H1 (cell line): ENCODE measurements at regions not wholly inside any gene's neighbourhood (a gene's known extent, or its start where the extent isn't known, plus 50 kb on each side); places are given as distances from the start of the nearest gene placed in this dataset.
A peak's percentile ranks its signal among the peaks of the same experiment; 100 is the strongest.

Experiments used
- CTCF ChIA-PET: fragments of 300-600 bp; sonication (Branson Sonifier 250); formaldehyde crosslinking; loops from one replicate; lab custom pipeline; 2021; ENCODE audit not compliant: partially characterized antibody; lab: Charles Lee
- POLR2A ChIA-PET: fragments of 300-600 bp; sonication (Branson Sonifier 250); formaldehyde crosslinking; loops from one replicate; lab custom pipeline; 2021; ENCODE audit warnings: inconsistent platforms; ENCODE audit not compliant: partially characterized antibody; lab: Charles Lee
- DNase-seq, 2 experiments: peaks; one replicate each; pipeline versions ENCODE4 v3.0.0 to v3.0.0-alpha.2; 2010 to 2022; ENCODE audit warnings: low spot score in 2 of 2, low read depth in 1 of 2, mixed read lengths in 1 of 2
- FAIRE-seq: peaks from 2 replicates; lab custom pipeline; 2011; peaks lifted over from hg19 to GRCh38; lab: Jason Lieb, UNC
- H2AFZ ChIP-seq: 2 replicates; pipeline ENCODE4 v1.8.1; 2012; ENCODE audit warnings: low read length, inconsistent platforms
- H2AK5ac ChIP-seq: 2 replicates; pipeline ENCODE4 v1.6.1; 2013; ENCODE audit warnings: low read depth, low read length
- H2BK120ac ChIP-seq: replicated peaks from 2 replicates; pipeline ENCODE3; 2013; ENCODE audit warnings: low read depth, low read length, inconsistent platforms
- H2BK12ac ChIP-seq: 2 replicates; pipeline ENCODE4 v1.6.1; 2013; ENCODE audit warnings: low read depth, low read length
- H2BK15ac ChIP-seq: 2 replicates; pipeline ENCODE4 v1.6.1; 2013; ENCODE audit warnings: low read length
- H2BK20ac ChIP-seq: 2 replicates; pipeline ENCODE4 v1.6.1; 2013; ENCODE audit warnings: low read length
- H2BK5ac ChIP-seq: 2 replicates; pipeline ENCODE4 v1.6.1; 2013; ENCODE audit warnings: low read depth, low read length
- H3K14ac ChIP-seq: 2 replicates; pipeline ENCODE4 v1.6.1; 2013; ENCODE audit warnings: inconsistent platforms; ENCODE audit not compliant: insufficient read length
- H3K18ac ChIP-seq: 2 replicates; pipeline ENCODE4 v1.6.1; 2013; ENCODE audit warnings: low read length; ENCODE audit errors: extremely low read depth
- H3K23ac ChIP-seq: 2 replicates; pipeline ENCODE4 v1.6.1; 2013; ENCODE audit warnings: inconsistent platforms; ENCODE audit not compliant: insufficient read length
- H3K23me2 ChIP-seq: 2 replicates; pipeline ENCODE4 v1.6.1; 2013; ENCODE audit warnings: low read depth, low read length
- H3K27ac ChIP-seq: 2 replicates; pipeline ENCODE4 v1.6.1; 2011; ENCODE audit warnings: low read depth, low read length, inconsistent platforms
- H3K27me3 ChIP-seq, 4 experiments: replicated peaks in 1 of 4; 1 replicate in 1 of 4; 2 replicates in 3 of 4; pipeline versions ENCODE4 v1.6.1 to v1.8.1; 2011 to 2013; ENCODE audit warnings: low read length in 3 of 4, mild to moderate bottlenecking in 3 of 4, inconsistent platforms in 2 of 4, mixed read lengths in 2 of 4, moderate library complexity in 1 of 4; ENCODE audit not compliant: control insufficient read depth in 3 of 4, insufficient read depth in 3 of 4; ENCODE audit errors: extremely low read depth in 1 of 4
- H3K36me3 ChIP-seq, 4 experiments: 2 replicates each; pipeline versions ENCODE4 v1.6.1 to v1.8.1; 2011 to 2013; ENCODE audit warnings: mild to moderate bottlenecking in 4 of 4, low read length in 3 of 4, moderate library complexity in 2 of 4, control low read depth in 1 of 4, inconsistent platforms in 1 of 4; ENCODE audit not compliant: insufficient read depth in 4 of 4, control insufficient read depth in 2 of 4
- H3K4ac ChIP-seq: replicated peaks from 2 replicates; pipeline ENCODE3; 2013; ENCODE audit warnings: low read length, low read depth, mixed read lengths, inconsistent platforms; ENCODE audit not compliant: insufficient read length
- H3K4me1 ChIP-seq, 4 experiments: replicated peaks in 1 of 4; 1 replicate in 1 of 4; 2 replicates in 3 of 4; pipeline versions ENCODE4 v1.6.1 to v1.8.1; 2011 to 2013; ENCODE audit warnings: low read length in 3 of 4, inconsistent platforms in 2 of 4, mixed read lengths in 1 of 4; ENCODE audit not compliant: insufficient read depth in 4 of 4, control insufficient read depth in 3 of 4
- H3K4me2 ChIP-seq, 2 experiments: 2 replicates each; pipeline versions ENCODE4 v1.6.1 to v1.8.1; 2011 to 2013; ENCODE audit warnings: low read depth in 2 of 2, low read length in 2 of 2, control low read depth in 1 of 2, inconsistent platforms in 1 of 2, mild to moderate bottlenecking in 1 of 2; ENCODE audit not compliant: insufficient read depth in 1 of 2
- H3K4me3 ChIP-seq, 4 experiments: fragments of 200-600, 300-600 bp in 1 of 4; sonication (generic), shearing (Covaris generic), sonication (Bioruptor Twin) in 1 of 4; 2 replicates each; pipeline versions ENCODE4 v1.5.1 to v1.8.1; 2011 to 2016; ENCODE audit warnings: low read length in 4 of 4, low read depth in 3 of 4, control low read depth in 2 of 4, inconsistent platforms in 2 of 4, mild to moderate bottlenecking in 2 of 4, mixed read lengths in 1 of 4, moderate library complexity in 1 of 4; ENCODE audit not compliant: insufficient read depth in 2 of 4; ENCODE audit errors: extremely low read depth in 1 of 4
- H3K56ac ChIP-seq: replicated peaks from 2 replicates; pipeline ENCODE3; 2013; ENCODE audit warnings: low read depth, mild to moderate bottlenecking, mixed read lengths, low read length, inconsistent platforms; ENCODE audit not compliant: insufficient read length
- H3K79me1 ChIP-seq: 2 replicates; pipeline ENCODE4 v1.6.1; 2013; ENCODE audit warnings: low read depth, low read length, control low read depth
- H3K79me2 ChIP-seq, 2 experiments: 2 replicates each; pipeline versions ENCODE4 v1.6.1 to v1.8.1; 2012 to 2013; ENCODE audit warnings: low read length in 2 of 2, mild to moderate bottlenecking in 2 of 2, inconsistent platforms in 1 of 2; ENCODE audit not compliant: insufficient read depth in 2 of 2, control insufficient read depth in 1 of 2
- H3K9ac ChIP-seq, 4 experiments: replicated peaks in 1 of 4; 1 replicate in 1 of 4; 2 replicates in 3 of 4; pipeline versions ENCODE4 v1.6.1 to v1.8.1; 2011 to 2013; ENCODE audit warnings: low read depth in 3 of 4, low read length in 3 of 4, control low read depth in 2 of 4, mild to moderate bottlenecking in 2 of 4, moderate library complexity in 2 of 4, inconsistent platforms in 1 of 4; ENCODE audit errors: extremely low read depth in 1 of 4
- H3K9me3 ChIP-seq, 2 experiments: 2 replicates each; pipeline versions ENCODE4 v1.6.1 to v1.8.1; 2012 to 2013; ENCODE audit warnings: mild to moderate bottlenecking in 2 of 2, moderate library complexity in 2 of 2, control low read depth in 1 of 2, inconsistent platforms in 1 of 2, low read depth in 1 of 2, low read length in 1 of 2, mixed read lengths in 1 of 2; ENCODE audit not compliant: insufficient read depth in 2 of 2
- H4K20me1 ChIP-seq, 2 experiments: replicated peaks in 1 of 2; 2 replicates each; pipeline versions ENCODE3 to v1.8.1; 2011 to 2013; ENCODE audit warnings: inconsistent platforms in 2 of 2, low read length in 2 of 2, mild to moderate bottlenecking in 1 of 2; ENCODE audit not compliant: insufficient read depth in 2 of 2, control insufficient read depth in 1 of 2
- H4K5ac ChIP-seq: 2 replicates; pipeline ENCODE4 v1.6.1; 2013; ENCODE audit warnings: low read length, low read depth, mixed read lengths, inconsistent platforms; ENCODE audit not compliant: insufficient read length
- H4K8ac ChIP-seq: 2 replicates; pipeline ENCODE4 v1.8.0; 2013; ENCODE audit warnings: mild to moderate bottlenecking, moderate library complexity, low read length, inconsistent platforms; ENCODE audit not compliant: insufficient read depth; ENCODE audit errors: extremely low read depth
- H4K91ac ChIP-seq: replicated peaks from 2 replicates; pipeline ENCODE3; 2013; ENCODE audit warnings: low read length, mixed read lengths, inconsistent platforms; ENCODE audit not compliant: insufficient read length
- BCL11A ChIP-seq, 2 experiments: IDR thresholded peaks; one replicate each; pipeline ENCODE4 v1.6.1; 2011; ENCODE audit warnings: low read depth in 2 of 2, low read length in 2 of 2, mild to moderate bottlenecking in 2 of 2
- KDM4A ChIP-seq: IDR thresholded peaks from one replicate; pipeline ENCODE4 v1.7.1; 2012; ENCODE audit warnings: low read depth, mild to moderate bottlenecking, moderate library complexity, low read length, inconsistent platforms; ENCODE audit not compliant: severe bottlenecking
- MAFK ChIP-seq: IDR thresholded peaks from 2 replicates; pipeline ENCODE4 v1.6.1; 2012; ENCODE audit warnings: low read depth, mild to moderate bottlenecking, improper control_type of control experiment, low read length
- RFX5 ChIP-seq: IDR thresholded peaks from 2 replicates; pipeline ENCODE4 v1.6.1; 2011; ENCODE audit warnings: low read depth, low read length, improper control_type of control experiment, borderline replicate concordance
- RNF2 ChIP-seq: fragments of 200-900, 300-1000 bp; sonication (generic); IDR thresholded peaks from 2 replicates; pipeline ENCODE4 v1.7.1; 2016; ENCODE audit warnings: borderline replicate concordance, low read depth, mild to moderate bottlenecking, antibody characterized with exemption, low read length; ENCODE audit not compliant: poor library complexity, severe bottlenecking; ENCODE audit errors: missing control alignments
- SIN3A ChIP-seq, 2 experiments: IDR thresholded peaks in 1 of 2; conservative IDR thresholded peaks in 1 of 2; 2 replicates each; pipeline ENCODE4 v1.6.1; 2011 to 2012; ENCODE audit warnings: low read length in 2 of 2, improper control_type of control experiment in 1 of 2, low read depth in 1 of 2, mild to moderate bottlenecking in 1 of 2
- SP4 ChIP-seq: IDR thresholded peaks from 2 replicates; pipeline ENCODE4 v1.6.1; 2012; ENCODE audit warnings: low read length, inconsistent platforms
- TBP ChIP-seq: IDR thresholded peaks from 2 replicates; pipeline ENCODE4 v1.6.1; 2011; ENCODE audit warnings: low read depth, low read length, improper control_type of control experiment
- TEAD4 ChIP-seq: IDR thresholded peaks from 2 replicates; pipeline ENCODE4 v1.6.1; 2012; ENCODE audit warnings: low read depth, low read length, inconsistent platforms, mixed read lengths
- WGBS, 2 experiments: shearing (Covaris generic) in 1 of 2; methylation state at CpG; one replicate each; pipeline versions ENCODE4 v1.1.6 to v1.1.7; 2013 to 2015; ENCODE audit warnings: low lambda C conversion rate in 2 of 2, mixed read lengths in 2 of 2, inconsistent platforms in 1 of 2, low coverage in 1 of 2, missing lambda C conversion rate in 1 of 2; ENCODE audit not compliant: insufficient replicate concordance in 2 of 2, insufficient coverage in 1 of 2, insufficient read length in 1 of 2; ENCODE audit errors: extremely low coverage in 1 of 2, missing lambda C conversion rate in 1 of 2; 5-methylcytosine and 5-hydroxymethylcytosine counted together

GRCh38 chr6:27176523-27177484 lies 70.7 kb upstream of the PRSS16 start:
- H3K4me3 ChIP-seq = peak overlapping the region; percentile 96 to 100 (median 100)
- no peak overlapping the region for H4K8ac ChIP-seq
- no peak overlapping the region for H2BK15ac ChIP-seq
- no peak overlapping the region for H2BK20ac ChIP-seq
- H2BK5ac ChIP-seq = peak overlapping the region; percentile 88; the same call in 1 of the 2 replicates
- no peak overlapping the region for H4K91ac ChIP-seq
- H3K79me2 ChIP-seq = no peaks in the 10 kb centered on the region
- H3K79me1 ChIP-seq = no peaks in the 10 kb centered on the region; the same call in 1 of the 2 replicates
- no peaks in the 10 kb centered on the region for H3K9me3 ChIP-seq
- TF ChIP-seq MAFK (peak; percentile 21; the same call in 1 of the 2 replicates), TBP (peak; percentile 99), RNF2 (no peak), TEAD4 (no peak), RFX5 (no peak), KDM4A (peak; percentile 7), BCL11A (IDR thresholded peaks at IDR 0.05; ENCODE audit: low read depth in 2 of 2, low read length in 2 of 2) (no peak), SIN3A (conservative IDR thresholded peaks at IDR 0.05 in 1 of 2, IDR thresholded peaks at IDR 0.05 in 1 of 2; ENCODE audit: low read depth in 1 of 2, low read length in 2 of 2) (peak in 1 of 2 experiments; percentile 57; a peak in 2 of 4 replicates), SP4 (no peak)
- TF ChIP-seq, all 59 proteins: peak for 4
- Histone ChIP-seq H3K4me1 (peaks cover 0 to 6% (median 1%) of the 10 kb centered on the region in 4 experiments; a peak in 3 of 7 replicates), H3K4me2 (peak overlapping the region; percentile 76 to 79), H3K9ac (peak overlapping the region; percentile 69 to 94 (median 78)), H3K18ac (peak overlapping the region; percentile 75), H2BK120ac (no peak overlapping the region), H3K4ac (no peak overlapping the region), H4K5ac (peak overlapping the region; percentile 11), H3K27ac (peak overlapping the region; percentile 89; the same call in 1 of the 2 replicates), H3K36me3 (no peaks in the 10 kb centered on the region), H4K20me1 (no peaks in the 10 kb centered on the region), H2BK12ac (no peak overlapping the region), H2AFZ (peak overlapping the region; percentile 98), H3K14ac (no peak overlapping the region), H2AK5ac (no peak overlapping the region), H3K56ac (peak overlapping the region; percentile 36), H3K23me2 (peaks cover 6% of the 10 kb centered on the region), H3K23ac (no peak overlapping the region), H3K27me3 (no peaks in the 10 kb centered on the region)
- DNase-seq (peak in 1 of 2 experiments; percentile 69), FAIRE-seq (no peak)
- 3% methylated on average over 38 of the region's 38 CpGs; no CpG with 5 or more reads in 1 of the 2 experiments for WGBS, 2 experiments
- ChIA-PET CTCF (interaction anchor here (0.6 to 2.2 kb wide), 13 partner anchors 9 to 855 kb away, joined by 3 to 8 read pairs (median 5); a partner anchor contains a TSS), POLR2A (interaction anchor here (0.6 to 4.9 kb wide), 21 partner anchors 11 to 737 kb away, joined by 3 to 56 read pairs (median 5); a partner anchor contains a TSS)
